OCI-LY3 (cell line): ENCODE measurements at regions not wholly inside any gene's neighbourhood (a gene's known extent, or its start where the extent isn't known, plus 50 kb on each side); places are given as distances from the start of the nearest gene placed in this dataset.
A peak's percentile ranks its signal among the peaks of the same experiment; 100 is the strongest.

ENCODE experiments used
- H2AFZ ChIP-seq: fragments of 200-600, 300-600 bp; shearing (Covaris generic); 2 replicates; pipeline ENCODE4 v1.6.0; 2014; ENCODE audit warnings: antibody characterized with exemption, low read depth, low read length
- H3K27ac ChIP-seq: fragments of 200-600, 300-600 bp; sonication (generic); 2 replicates; pipeline ENCODE4 v1.5.1; 2014; ENCODE audit warnings: mild to moderate bottlenecking, low read length, moderate library complexity, mixed read lengths
- H3K27me3 ChIP-seq: fragments of 200-600, 300-600 bp; sonication (generic); 2 replicates; pipeline ENCODE4 v1.6.1; 2014; ENCODE audit warnings: low read depth, low read length, mixed read lengths
- H3K36me3 ChIP-seq: fragments of 200-600, 300-600 bp; sonication (generic); replicated peaks from 2 replicates; pipeline ENCODE3; 2014; ENCODE audit warnings: low read depth, low read length, mixed read lengths
- H3K4me1 ChIP-seq: fragments of 300-600, 200-600 bp; sonication (generic); 2 replicates; pipeline ENCODE4 v1.6.1; 2014; ENCODE audit warnings: low read length, mixed read lengths
- H3K4me2 ChIP-seq: fragments of 200-600, 300-600 bp; sonication (generic); 2 replicates; pipeline ENCODE4 v1.6.1; 2014; ENCODE audit warnings: low read length, mixed read lengths
- H3K4me3 ChIP-seq: fragments of 300-600, 200-600 bp; sonication (generic); 2 replicates; pipeline ENCODE4 v1.5.1; 2014; ENCODE audit warnings: antibody characterized with exemption, mild to moderate bottlenecking, low read length, moderate library complexity
- H3K79me2 ChIP-seq: fragments of 300-600, 200-600 bp; shearing (Covaris generic); 2 replicates; pipeline ENCODE4 v1.6.1; 2014; ENCODE audit warnings: mild to moderate bottlenecking, low read length, mixed read lengths
- H3K9ac ChIP-seq: fragments of 300-600, 200-600 bp; shearing (Covaris generic); 2 replicates; pipeline ENCODE4 v1.6.0; 2014; ENCODE audit warnings: mild to moderate bottlenecking, low read length, moderate library complexity
- H3K9me3 ChIP-seq: fragments of 200-600, 300-600 bp; shearing (Covaris generic); 2 replicates; pipeline ENCODE4 v1.6.1; 2014; ENCODE audit warnings: low read length, mixed read lengths; ENCODE audit not compliant: insufficient read depth
- H4K20me1 ChIP-seq: fragments of 200-600, 300-600 bp; sonication (generic); 2 replicates; pipeline ENCODE4 v1.6.1; 2016; ENCODE audit warnings: low read length, mixed read lengths; ENCODE audit not compliant: insufficient read depth
- CTCF ChIP-seq: fragments of 200-600, 300-600 bp; sonication (generic); IDR thresholded peaks from 2 replicates; pipeline ENCODE4 v1.5.1; 2014; ENCODE audit warnings: antibody characterized with exemption, low read length, low read depth
- EZH2phosphoT487 ChIP-seq: fragments of 200-600 bp; shearing (Covaris generic); IDR thresholded peaks from 2 replicates; pipeline ENCODE4 v1.6.1; 2018; ENCODE audit warnings: antibody characterized with exemption, mixed run types, low read depth

GRCh38 chr3:140758791-140759444 lies 81.1 kb downstream of the TRIM42 start:
- Histone ChIP-seq H4K20me1 (no peaks in the 10 kb centered on the region), H3K4me3 (no peak overlapping the region), H2AFZ (no peak overlapping the region), H3K36me3 (no peaks in the 10 kb centered on the region), H3K4me1 (peaks cover 85% of the 10 kb centered on the region), H3K27me3 (no peaks in the 10 kb centered on the region), H3K27ac (no peak overlapping the region), H3K9me3 (no peaks in the 10 kb centered on the region), H3K79me2 (no peaks in the 10 kb centered on the region), H3K4me2 (no peak overlapping the region), H3K9ac (no peak overlapping the region)
- TF ChIP-seq CTCF (no peak), EZH2phosphoT487 (no peak)

DNA sequence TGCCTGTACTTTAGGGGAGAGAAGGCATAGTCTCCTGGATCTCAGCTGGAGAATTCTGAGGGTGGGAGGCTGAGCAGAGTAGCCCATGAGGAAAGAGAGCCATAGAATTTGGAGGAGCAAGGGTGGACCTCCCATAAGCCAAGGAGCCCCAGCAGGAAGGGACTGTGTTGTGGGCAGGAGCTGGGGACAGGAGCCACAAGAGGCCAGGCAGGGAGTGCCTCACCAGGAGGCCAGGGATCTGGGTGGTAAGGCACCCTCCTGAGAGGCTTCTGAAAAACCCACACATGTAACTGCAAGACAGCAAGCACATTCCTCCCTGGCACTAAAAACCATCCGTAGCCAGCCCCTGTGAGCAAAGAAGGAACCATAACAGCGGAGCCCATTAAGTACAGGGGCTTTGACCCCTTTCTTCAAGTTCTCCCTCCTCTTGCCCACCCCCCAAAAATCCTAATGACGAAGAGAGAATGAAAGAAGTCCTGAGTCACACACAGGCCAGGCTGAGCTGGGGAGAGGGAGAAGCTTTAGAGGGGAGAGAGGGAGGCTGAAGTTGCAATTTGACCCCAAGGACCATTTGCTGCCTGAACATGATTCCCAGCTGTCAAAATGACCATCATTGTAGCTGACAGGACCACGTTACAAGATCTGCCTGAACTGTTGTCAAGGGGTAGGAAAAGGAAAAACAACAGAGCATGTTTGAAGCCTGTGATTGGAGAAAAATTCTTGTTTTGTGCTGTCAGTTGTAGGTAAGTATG lies 82.6 kb downstream of the TRIM42 start:
- Histone ChIP-seq H3K9ac (no peak overlapping the region), H2AFZ (0 out of 2 replicates have a peak overlapping the region, but pooled peaks have one; percentile 50), H4K20me1 (no peaks in the 10 kb centered on the region), H3K9me3 (no peaks in the 10 kb centered on the region), H3K27ac (peak overlapping the region; percentile 36), H3K36me3 (no peaks in the 10 kb centered on the region), H3K4me1 (peaks cover 85% of the 10 kb centered on the region), H3K4me3 (peak overlapping the region; percentile 7), H3K79me2 (no peaks in the 10 kb centered on the region), H3K4me2 (peak overlapping the region; percentile 31; the same call in 1 of the 2 replicates), H3K27me3 (no peaks in the 10 kb centered on the region)
- no peak for TF ChIP-seq CTCF
- no peak for TF ChIP-seq EZH2phosphoT487

GRCh38 chr3:140761076-140761639 lies 83.3 kb downstream of the TRIM42 start:
- TF ChIP-seq EZH2phosphoT487 (no peak), CTCF (no peak)
- Histone ChIP-seq H3K79me2 (no peaks in the 10 kb centered on the region), H3K4me1 (peaks cover 85% of the 10 kb centered on the region), H3K9me3 (no peaks in the 10 kb centered on the region), H3K4me3 (peak overlapping the region; percentile 7), H3K27ac (peak overlapping the region; percentile 36), H3K9ac (no peak overlapping the region), H3K4me2 (peak overlapping the region; percentile 31), H3K27me3 (no peaks in the 10 kb centered on the region), H4K20me1 (no peaks in the 10 kb centered on the region), H3K36me3 (no peaks in the 10 kb centered on the region), H2AFZ (0 out of 2 replicates have a peak overlapping the region, but pooled peaks have one; percentile 50)

GRCh38 chr3:140762746-140763145 lies 84.9 kb downstream of the TRIM42 start:
- Histone ChIP-seq H3K4me2 (no peak overlapping the region), H3K4me1 (peaks cover 83% of the 10 kb centered on the region), H3K36me3 (no peaks in the 10 kb centered on the region)

More at GRCh38 chr3:140762746-140763145, 84.9 kb downstream of the TRIM42 start:
- Histone ChIP-seq H3K9ac (no peak overlapping the region), H3K27ac (no peak overlapping the region), H3K27me3 (no peaks in the 10 kb centered on the region), H3K4me3 (no peak overlapping the region), H3K9me3 (no peaks in the 10 kb centered on the region), H4K20me1 (no peaks in the 10 kb centered on the region), H3K79me2 (no peaks in the 10 kb centered on the region), H2AFZ (no peak overlapping the region)
- TF ChIP-seq CTCF (no peak), EZH2phosphoT487 (no peak)
